ENCODE measurements at regions not wholly inside any gene's neighbourhood (a gene's known extent, or its start where the extent isn't known, plus 50 kb on each side); places are given as distances from the start of the nearest gene placed in this dataset.

GRCh38 chr18:34128436-34128835 lies 96.3 kb downstream of the NOL4 start:
- Histone ChIP-seq H3K4me1 (ENCODE audit: low read length) (peaks cover 3% of the 10 kb centered on the region; the same call in 1 of the 2 replicates), H3K4me3 (ENCODE audit: low read length) (no peak overlapping the region), H3K4me2 (ENCODE audit: low read length) (no peak overlapping the region), H3K27ac (ENCODE audit: low read length) (no peak overlapping the region), H3K27me3 (ENCODE audit: low read depth, low read length) (no peaks in the 10 kb centered on the region), H3K79me2 (ENCODE audit: low read length) (no peaks in the 10 kb centered on the region), H3K9ac (ENCODE audit: low read length) (no peak overlapping the region), H3K36me3 (replicated peaks; ENCODE audit: low read depth, low read length) (no peaks in the 10 kb centered on the region), H3K9me3 (ENCODE audit: insufficient read depth, low read length) (no peaks in the 10 kb centered on the region), H2AFZ (ENCODE audit: low read depth, low read length) (no peak overlapping the region), H4K20me1 (ENCODE audit: insufficient read depth, low read length) (no peaks in the 10 kb centered on the region)
- no peak for TF ChIP-seq EZH2phosphoT487 (IDR thresholded peaks at IDR 0.05; ENCODE audit: low read depth)
- no peak for TF ChIP-seq CTCF (IDR thresholded peaks at IDR 0.05; ENCODE audit: low read depth, low read length)

GRCh38 chr18:34126121-34126520 lies 98.6 kb downstream of the NOL4 start:
- Histone ChIP-seq H3K27ac (ENCODE audit: low read length) (no peak overlapping the region), H3K79me2 (ENCODE audit: low read length) (no peaks in the 10 kb centered on the region), H3K9ac (ENCODE audit: low read length) (no peak overlapping the region), H3K9me3 (ENCODE audit: insufficient read depth, low read length) (no peaks in the 10 kb centered on the region), H4K20me1 (ENCODE audit: insufficient read depth, low read length) (no peaks in the 10 kb centered on the region), H2AFZ (ENCODE audit: low read depth, low read length) (no peak overlapping the region), H3K4me2 (ENCODE audit: low read length) (0 out of 2 replicates have a peak overlapping the region, but pooled peaks have one; percentile 13), H3K27me3 (ENCODE audit: low read depth, low read length) (no peaks in the 10 kb centered on the region), H3K4me1 (ENCODE audit: low read length) (peaks cover 15% of the 10 kb centered on the region), H3K4me3 (ENCODE audit: low read length) (no peak overlapping the region), H3K36me3 (replicated peaks; ENCODE audit: low read depth, low read length) (no peaks in the 10 kb centered on the region)
- TF ChIP-seq CTCF (IDR thresholded peaks at IDR 0.05; ENCODE audit: low read depth, low read length) (no peak), EZH2phosphoT487 (IDR thresholded peaks at IDR 0.05; ENCODE audit: low read depth) (no peak)

- H3K4me1 ChIP-seq (ENCODE audit: low read length), result peaks cover 25% of the 10 kb centered on the region
- H3K27ac ChIP-seq (ENCODE audit: low read length), result no peak overlapping the region
- H3K4me2 ChIP-seq (ENCODE audit: low read length), result no peak overlapping the region
- H3K27me3 ChIP-seq (ENCODE audit: low read depth, low read length), result no peaks in the 10 kb centered on the region
- H2AFZ ChIP-seq (ENCODE audit: low read depth, low read length), result no peak overlapping the region
- no peaks in the 10 kb centered on the region for H3K36me3 ChIP-seq (replicated peaks; ENCODE audit: low read depth, low read length)
- TF ChIP-seq EZH2phosphoT487 (IDR thresholded peaks at IDR 0.05; ENCODE audit: low read depth), result no peak
- TF ChIP-seq CTCF (IDR thresholded peaks at IDR 0.05; ENCODE audit: low read depth, low read length), result peak; percentile 98
- H3K9ac ChIP-seq (ENCODE audit: low read length), result no peak overlapping the region
- H3K4me3 ChIP-seq (ENCODE audit: low read length), result no peak overlapping the region
- no peaks in the 10 kb centered on the region for H3K79me2 ChIP-seq (ENCODE audit: low read length)
- H4K20me1 ChIP-seq (ENCODE audit: insufficient read depth, low read length), result no peaks in the 10 kb centered on the region
- H3K9me3 ChIP-seq (ENCODE audit: insufficient read depth, low read length), result no peaks in the 10 kb centered on the region
Observed at GRCh38 chr18:34122724-34123334, 101.9 kb downstream of the NOL4 start.

GRCh38 chr18:34121200-34121721 lies 103.5 kb downstream of the NOL4 start:
- Histone ChIP-seq H3K27me3 (ENCODE audit: low read depth, low read length) (no peaks in the 10 kb centered on the region), H2AFZ (ENCODE audit: low read depth, low read length) (peak overlapping the region; percentile 73), H3K9ac (ENCODE audit: low read length) (no peak overlapping the region), H4K20me1 (ENCODE audit: insufficient read depth, low read length) (no peaks in the 10 kb centered on the region), H3K79me2 (ENCODE audit: low read length) (no peaks in the 10 kb centered on the region), H3K4me1 (ENCODE audit: low read length) (peaks cover 25% of the 10 kb centered on the region), H3K27ac (ENCODE audit: low read length) (no peak overlapping the region), H3K9me3 (ENCODE audit: insufficient read depth, low read length) (no peaks in the 10 kb centered on the region), H3K4me3 (ENCODE audit: low read length) (peak overlapping the region; percentile 33), H3K36me3 (replicated peaks; ENCODE audit: low read depth, low read length) (no peaks in the 10 kb centered on the region), H3K4me2 (ENCODE audit: low read length) (peak overlapping the region; percentile 60)
- TF ChIP-seq CTCF (IDR thresholded peaks at IDR 0.05; ENCODE audit: low read depth, low read length) (no peak), EZH2phosphoT487 (IDR thresholded peaks at IDR 0.05; ENCODE audit: low read depth) (no peak)

Measured in OCI-LY3 (cell line).